Right cardiac atrium (tissue), 5 donors: ENCODE measurements at regions not wholly inside any gene's neighbourhood (a gene's known extent, or its start where the extent isn't known, plus 50 kb on each side); places are given as distances from the start of the nearest gene placed in this dataset.

Experiments
- ATAC-seq, 2 donors: fragments of 200-7000 bp; cut with Tn5 transposase; one replicate each; pipeline versions ENCODE4 v1.8.0 to v1.9.1; 2020; ENCODE audit warnings: moderate library complexity in 2 of 2, mild to moderate bottlenecking in 1 of 2
- DNase-seq, 3 donors: peaks; one replicate each; pipeline ENCODE4 v3.0.0-alpha.2; 2020
- H3K27ac ChIP-seq: one replicate; pipeline ENCODE4 v1.5.1; 2013; ENCODE audit warnings: mild to moderate bottlenecking, low read length, control low read depth, moderate library complexity
- H3K27me3 ChIP-seq: one replicate; pipeline ENCODE4 v1.6.1; 2013; ENCODE audit not compliant: control insufficient read depth, insufficient read depth
- H3K4me1 ChIP-seq: one replicate; pipeline ENCODE4 v1.6.1; 2013; ENCODE audit warnings: low read length; ENCODE audit not compliant: control insufficient read depth, insufficient read depth
- H3K4me3 ChIP-seq: one replicate; pipeline ENCODE4 v1.5.1; 2013; ENCODE audit warnings: low read length, control low read depth
- H3K9me3 ChIP-seq: one replicate; pipeline ENCODE4 v1.6.1; 2013; ENCODE audit warnings: low read length; ENCODE audit not compliant: control insufficient read depth
- WGBS: extraction: QIAGEN DNeasy Blood & Tissue Kit; methylation state at CpG from one replicate; pipeline ENCODE4 v1.1.7; 2013; 5-methylcytosine and 5-hydroxymethylcytosine counted together
- intact Hi-C, 4 donors: fragments of 100-400 bp; cut with DNase I; formaldehyde crosslinking; loops; one replicate each; pipeline versions ENCODE4 v1.11.0 to v1.14.0; 2022 to 2023
- donor health status: healthy with polysubstance abuse.
- donor health status: DM: no; HTN: yes; CAD: no.
- donor health status: DM: no; HTN: no; CAD: no.
- donor health status: DM: no; HTN: yes; CAD: no; lungs with severe emphysema.
- donor health status: DM: yes; HTN: yes; CAD: no.

- H3K4me1 ChIP-seq, result no peaks in the 10 kb centered on the region
- no peak overlapping the region for H3K27ac ChIP-seq
- H3K27me3 ChIP-seq, result no peaks in the 10 kb centered on the region
- 89% methylated on average over 1 of the region's 1 CpG for WGBS
- no peak overlapping the region for H3K4me3 ChIP-seq
- ATAC-seq (no peak), DNase-seq (no peak)
- H3K9me3 ChIP-seq, result no peaks in the 10 kb centered on the region
- intact Hi-C loops, result no loop called here
These were observed 737.2 kb upstream of the ARGLU1 start for GRCh38 chr13:107305178-107305577.

- WGBS, result 78% methylated on average over 4 of the region's 4 CpGs
- no peak for DNase-seq
These were observed 733.9 kb upstream of the ARGLU1 start for GRCh38 chr13:107301724-107302374.

DNA sequence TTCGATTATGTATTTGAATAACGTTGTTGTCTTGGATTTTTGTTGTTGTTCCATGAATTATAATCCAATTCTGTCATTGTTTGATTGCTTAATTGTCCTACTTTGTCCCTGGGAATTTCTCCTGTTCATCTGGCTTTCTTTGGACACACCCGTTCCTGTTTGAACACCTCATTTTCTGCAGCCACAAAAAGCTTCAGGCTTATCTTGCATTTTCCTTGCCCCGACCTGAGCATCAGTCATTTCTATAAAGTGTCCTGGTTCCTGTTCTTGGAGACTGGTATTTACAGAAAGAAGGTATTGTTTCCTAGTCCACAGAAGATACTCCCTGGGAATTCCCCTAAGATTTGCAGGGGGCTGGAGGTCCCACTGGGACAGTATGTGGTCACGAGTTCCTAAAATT is 731.8 kb upstream of the ARGLU1 start:
- no peak for ATAC-seq
- H3K4me1 ChIP-seq, result no peaks in the 10 kb centered on the region

More at GRCh38 chr13:107301724-107302374, 733.9 kb upstream of the ARGLU1 start:
- intact Hi-C loops, result no loop called here
- no peaks in the 10 kb centered on the region for H3K4me1 ChIP-seq
- no peak overlapping the region for H3K4me3 ChIP-seq
- no peak overlapping the region for H3K27ac ChIP-seq
- ATAC-seq, result no peak
- H3K9me3 ChIP-seq, result no peaks in the 10 kb centered on the region
- H3K27me3 ChIP-seq, result no peaks in the 10 kb centered on the region

DNA sequence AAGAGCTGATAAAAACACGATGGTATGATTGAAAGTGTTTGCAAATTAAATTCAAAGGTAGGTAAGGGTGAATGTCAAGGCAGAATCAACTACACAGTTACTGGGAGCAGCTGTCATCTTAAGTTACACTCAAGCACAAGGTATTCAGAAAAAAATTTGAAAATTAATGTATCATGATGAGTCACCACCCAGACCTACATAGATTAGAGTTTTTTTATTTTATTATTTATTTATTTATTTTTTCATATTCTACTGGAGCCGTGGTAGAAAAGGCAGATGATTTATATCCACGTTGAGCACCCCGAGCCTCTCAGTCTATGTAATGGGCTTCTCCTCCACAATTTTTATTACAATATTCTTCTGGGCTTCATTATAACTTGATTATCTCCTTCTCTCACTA is 728.9 kb upstream of the ARGLU1 start:
- intact Hi-C loops, result no loop called here
- H3K27ac ChIP-seq, result no peak overlapping the region
- WGBS, result 85% methylated on average over 4 of the region's 4 CpGs

More for the DNA sequence above, 731.8 kb upstream of the ARGLU1 start:
- 63% methylated on average over 5 of the region's 5 CpGs for WGBS
- no peaks in the 10 kb centered on the region for H3K27me3 ChIP-seq
- intact Hi-C loops, result no loop called here
- no peak for DNase-seq
- H3K4me3 ChIP-seq, result no peak overlapping the region
- no peak overlapping the region for H3K27ac ChIP-seq
- H3K9me3 ChIP-seq, result no peaks in the 10 kb centered on the region

GRCh38 chr13:107295416-107296140 is 727.6 kb upstream of the ARGLU1 start:
- no peaks in the 10 kb centered on the region for H3K4me1 ChIP-seq
- H3K9me3 ChIP-seq, result no peaks in the 10 kb centered on the region
- H3K27me3 ChIP-seq, result no peaks in the 10 kb centered on the region
- ATAC-seq (no peak), DNase-seq (no peak)
- no peak overlapping the region for H3K4me3 ChIP-seq
- H3K27ac ChIP-seq, result no peak overlapping the region
- intact Hi-C loops, result no loop called here
- 77% methylated on average over 2 of the region's 2 CpGs for WGBS

More for the DNA sequence above, 728.9 kb upstream of the ARGLU1 start:
- Histone ChIP-seq H3K4me3 (no peak overlapping the region), H3K9me3 (no peaks in the 10 kb centered on the region), H3K4me1 (no peaks in the 10 kb centered on the region), H3K27me3 (no peaks in the 10 kb centered on the region)
- no peak for DNase-seq
- no peak for ATAC-seq

DNA sequence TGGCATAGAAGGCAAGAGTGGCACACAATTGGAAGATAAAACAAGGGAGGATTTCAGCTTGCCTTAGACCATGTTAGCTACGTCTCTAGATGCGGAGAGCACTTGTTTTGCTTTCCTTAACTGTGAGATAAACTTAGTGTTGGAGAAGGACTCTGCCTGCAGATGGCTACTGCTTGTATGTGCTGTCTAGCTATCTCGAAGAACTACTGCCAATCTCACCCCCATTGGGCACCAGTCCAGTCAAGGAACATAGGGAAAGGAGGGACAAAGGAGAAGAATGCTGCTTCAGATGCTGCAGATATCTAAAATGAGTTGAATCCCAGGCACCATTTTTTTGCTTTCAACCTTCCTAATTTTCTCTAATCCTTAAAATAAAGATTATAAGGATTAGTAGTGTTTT is 726.0 kb upstream of the ARGLU1 start:
- Histone ChIP-seq H3K4me3 (no peak overlapping the region), H3K27ac (no peak overlapping the region), H3K27me3 (no peaks in the 10 kb centered on the region), H3K4me1 (no peaks in the 10 kb centered on the region), H3K9me3 (no peaks in the 10 kb centered on the region)
- DNase-seq (no peak), ATAC-seq (no peak)
- 79% methylated on average over 3 of the region's 3 CpGs for WGBS
- intact Hi-C loops, result no loop called here

GRCh38 chr13:107291875-107292274 is 723.9 kb upstream of the ARGLU1 start:
- Histone ChIP-seq H3K27ac (no peak overlapping the region), H3K4me1 (no peaks in the 10 kb centered on the region), H3K4me3 (no peak overlapping the region), H3K9me3 (no peaks in the 10 kb centered on the region), H3K27me3 (no peaks in the 10 kb centered on the region)
- DNase-seq, result no peak
- intact Hi-C loops, result no loop called here
- ATAC-seq, result no peak

GRCh38 chr13:107289540-107289939 is 721.6 kb upstream of the ARGLU1 start:
- 83% methylated on average over 5 of the region's 5 CpGs for WGBS

GRCh38 chr13:107284173-107284572 is 716.2 kb upstream of the ARGLU1 start:
- no peak overlapping the region for H3K4me3 ChIP-seq
- H3K9me3 ChIP-seq, result no peaks in the 10 kb centered on the region
- H3K4me1 ChIP-seq, result no peaks in the 10 kb centered on the region
- no peak overlapping the region for H3K27ac ChIP-seq
- no peaks in the 10 kb centered on the region for H3K27me3 ChIP-seq
- DNase-seq (no peak), ATAC-seq (no peak)
- intact Hi-C loops, result no loop called here

More at GRCh38 chr13:107289540-107289939, 721.6 kb upstream of the ARGLU1 start:
- no peak overlapping the region for H3K4me3 ChIP-seq
- intact Hi-C loops, result no loop called here
- no peaks in the 10 kb centered on the region for H3K4me1 ChIP-seq
- no peak overlapping the region for H3K27ac ChIP-seq
- DNase-seq, result no peak
- no peaks in the 10 kb centered on the region for H3K27me3 ChIP-seq
- H3K9me3 ChIP-seq, result no peaks in the 10 kb centered on the region
- no peak for ATAC-seq

- H3K4me3 ChIP-seq, result no peak overlapping the region
- H3K4me1 ChIP-seq, result no peaks in the 10 kb centered on the region
- no peaks in the 10 kb centered on the region for H3K9me3 ChIP-seq
- no peak overlapping the region for H3K27ac ChIP-seq
- 85% methylated on average over 6 of the region's 6 CpGs for WGBS
- ATAC-seq (no peak), DNase-seq (no peak)
- H3K27me3 ChIP-seq, result no peaks in the 10 kb centered on the region
- intact Hi-C loops, result no loop called here
These were observed 710.0 kb upstream of the ARGLU1 start for GRCh38 chr13:107277911-107278310.

GRCh38 chr13:107276936-107277335 is 709.0 kb upstream of the ARGLU1 start:
- no peaks in the 10 kb centered on the region for H3K9me3 ChIP-seq
- ATAC-seq, result no peak
- no peak overlapping the region for H3K4me3 ChIP-seq
- intact Hi-C loops, result no loop called here
- WGBS, result 71% methylated on average over 2 of the region's 2 CpGs
- no peak for DNase-seq
- no peak overlapping the region for H3K27ac ChIP-seq
- H3K27me3 ChIP-seq, result no peaks in the 10 kb centered on the region
- no peaks in the 10 kb centered on the region for H3K4me1 ChIP-seq
